GM12892 (cell line): ENCODE measurements at regions not wholly inside any gene's neighbourhood (a gene's known extent, or its start where the extent isn't known, plus 50 kb on each side); places are given as distances from the start of the nearest gene placed in this dataset.

Experiments used
- POLR2A ChIP-seq: IDR thresholded peaks from 2 replicates; pipeline ENCODE4 v1.6.1; 2011; ENCODE audit warnings: low read depth, low read length, control low read depth
- POLR2AphosphoS5 ChIP-seq: IDR thresholded peaks from 2 replicates; pipeline ENCODE4 v1.6.1; 2011; ENCODE audit warnings: low read depth, low read length, control low read depth
- TAF1 ChIP-seq: IDR thresholded peaks from 2 replicates; pipeline ENCODE4 v1.6.1; 2011; ENCODE audit warnings: low read depth, mild to moderate bottlenecking, control low read depth, low read length, borderline replicate concordance

- TF ChIP-seq TAF1 (no peak), POLR2A (no peak), POLR2AphosphoS5 (no peak)
Observed at GRCh38 chr12:126160912-126161311, 1095.7 kb downstream of the AACS start.
